ENCODE measurements at regions not wholly inside any gene's neighbourhood (a gene's known extent, or its start where the extent isn't known, plus 50 kb on each side); places are given as distances from the start of the nearest gene placed in this dataset.
A peak's percentile ranks its signal among the peaks of the same experiment; 100 is the strongest.
"Not testable (repeated sequence)": the region's sequence is repeated elsewhere in the genome, so short reads cannot be mapped to it uniquely, and the experiment has no call there.

DNA sequence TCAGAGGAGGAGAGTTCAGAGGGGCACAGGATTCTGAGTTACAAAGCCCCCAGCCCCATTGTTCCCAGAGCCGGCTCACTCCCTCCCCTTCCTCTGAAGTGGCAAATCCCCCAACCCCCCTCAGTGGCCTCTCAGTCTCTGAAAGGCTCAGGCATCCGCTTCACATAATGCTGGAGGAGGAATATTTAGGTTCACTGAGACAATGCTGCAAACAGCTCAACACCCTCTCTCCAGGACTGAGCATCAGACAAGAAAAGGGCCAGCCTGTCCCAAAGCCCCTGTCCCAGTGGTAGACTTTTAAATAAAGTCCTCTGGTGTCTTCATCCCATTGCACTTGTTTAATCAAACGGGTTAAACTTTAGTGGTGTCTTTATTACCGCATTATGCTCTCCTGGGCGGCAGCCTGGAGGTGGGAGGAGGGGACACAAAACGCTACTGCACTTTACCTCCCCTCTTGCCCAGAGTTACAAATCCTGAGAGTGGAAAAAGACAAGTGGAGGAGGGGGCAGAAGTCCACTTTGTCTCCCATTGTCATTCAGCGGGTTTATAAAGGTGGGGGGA lies 257.9 kb downstream of the FGFR2 start:
- no peak for DNase-seq

DNA sequence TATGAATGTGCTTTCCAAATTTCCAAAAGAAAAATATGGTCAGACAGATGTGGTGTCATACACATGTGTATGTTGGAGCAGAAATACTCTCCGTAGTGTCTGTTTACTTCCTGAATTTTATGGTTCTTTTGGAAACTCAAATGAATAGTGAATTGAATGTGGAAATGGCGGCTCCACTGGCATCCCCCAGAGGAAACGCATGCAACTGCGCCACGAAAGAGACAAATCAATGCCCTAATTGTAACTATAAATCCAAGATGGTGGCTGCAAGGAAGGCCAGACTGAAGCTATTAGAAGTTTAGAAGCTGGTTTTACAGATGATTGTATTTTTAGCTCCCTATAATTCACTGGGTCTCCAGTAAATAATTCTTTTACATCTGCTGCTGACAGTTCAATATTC lies 246.7 kb downstream of the FGFR2 start:
- DNase-seq: no peak

DNA sequence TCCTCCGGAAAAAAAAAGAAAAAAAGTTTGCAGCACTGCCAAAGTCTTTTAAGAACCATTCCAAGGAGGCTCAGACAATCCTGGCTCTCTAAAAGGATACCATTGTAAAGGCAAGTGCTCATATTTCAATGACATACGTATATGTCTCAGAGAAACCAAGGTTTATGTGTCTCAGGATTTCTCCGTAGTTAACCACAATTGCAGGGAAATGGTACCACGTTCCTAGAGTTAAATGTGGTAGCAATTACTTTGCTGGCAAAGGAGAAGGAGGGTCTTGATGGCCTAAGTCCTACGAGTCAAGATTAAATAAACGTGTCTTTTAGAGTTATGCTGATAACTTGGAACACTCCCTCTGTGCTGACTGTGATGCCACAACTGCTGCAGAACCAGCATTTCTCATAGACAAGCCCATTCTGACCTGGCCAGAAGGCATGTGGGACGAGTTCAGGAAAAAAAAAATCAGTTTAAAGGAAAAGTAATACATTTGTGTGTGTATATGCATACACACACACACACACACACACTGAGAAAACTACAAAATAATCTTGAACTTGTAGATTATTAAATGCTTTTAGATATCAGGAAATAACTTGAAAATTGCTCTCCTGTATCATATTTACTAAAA lies 245.9 kb downstream of the FGFR2 start:
- no peak for DNase-seq

DNA sequence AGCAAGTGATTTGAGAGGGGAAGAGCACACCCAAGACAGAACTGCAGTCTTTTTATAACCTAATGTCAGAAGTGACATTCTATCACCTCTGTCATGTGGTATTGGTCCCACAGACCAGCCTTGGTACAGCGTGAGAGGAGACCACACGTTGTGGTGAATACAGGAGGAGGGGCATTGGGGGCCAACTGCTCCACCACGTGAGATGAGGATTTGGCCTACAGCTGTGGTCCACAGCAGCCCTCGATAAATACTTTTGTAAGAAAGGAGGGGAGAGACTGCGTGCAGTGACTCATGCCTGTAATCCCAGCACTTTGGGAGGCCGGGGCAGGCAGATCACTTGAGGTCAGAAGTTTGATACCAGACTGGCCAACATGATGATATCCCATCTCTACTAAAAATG lies 243.1 kb downstream of the FGFR2 start:
- no peak for DNase-seq

DNA sequence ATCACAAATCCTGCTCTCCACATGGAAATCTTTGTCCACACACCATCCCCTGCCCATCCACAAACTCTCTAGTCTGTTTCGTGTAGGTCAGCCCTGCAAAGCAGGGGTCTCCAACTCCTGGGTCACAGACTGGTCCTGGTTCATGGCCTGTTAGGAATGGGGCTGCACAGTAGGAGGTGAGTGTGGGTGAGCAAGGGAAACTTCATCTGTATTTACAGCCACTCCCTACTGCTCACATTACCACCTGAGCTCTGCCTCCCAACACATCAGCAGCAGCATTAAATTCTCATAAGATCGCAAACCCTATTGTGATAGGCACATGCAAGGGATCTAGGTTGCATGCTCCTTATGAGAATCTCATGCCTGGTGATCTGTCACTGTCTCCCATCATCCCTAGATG lies 242.1 kb downstream of the FGFR2 start:
- DNase-seq: no peak

DNA sequence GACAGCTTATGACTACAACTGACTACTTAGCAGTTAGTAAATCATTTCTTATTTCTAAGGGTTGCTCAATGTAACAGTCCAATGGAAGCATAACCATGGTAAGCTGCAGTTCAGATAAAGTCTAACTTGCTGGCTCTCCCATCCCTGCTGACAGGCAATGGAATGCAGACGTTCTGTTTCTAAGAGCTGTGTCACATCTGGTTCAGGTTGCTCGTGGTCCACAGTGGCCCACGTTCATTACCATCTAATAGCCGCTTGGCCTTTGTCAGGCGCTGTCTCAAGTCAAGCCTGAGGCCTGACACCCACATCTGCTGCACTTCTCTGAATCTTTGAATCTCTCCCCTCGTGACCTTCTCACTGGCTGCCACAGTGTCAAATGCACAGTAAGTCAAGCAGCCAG lies 240.8 kb downstream of the FGFR2 start:
- no peak for DNase-seq

DNA sequence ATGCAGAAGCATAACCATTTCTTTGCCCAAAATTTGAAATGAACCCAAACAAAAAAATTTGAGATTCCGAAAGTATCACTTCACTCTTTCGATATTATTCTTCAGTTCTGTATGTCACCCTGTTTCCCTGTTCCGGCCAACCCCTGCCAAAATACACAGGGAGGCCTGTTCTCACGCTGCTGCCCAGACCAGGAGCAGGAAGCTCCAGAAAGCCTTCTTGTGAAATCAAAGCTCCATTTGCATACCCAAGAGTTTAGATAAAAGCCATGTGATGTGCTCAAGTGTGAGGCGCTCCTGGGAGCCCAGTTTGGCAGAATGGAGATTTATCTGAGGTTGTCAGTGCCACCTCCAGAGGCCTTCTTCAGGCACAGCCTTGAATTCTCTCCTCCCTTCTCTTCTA lies 236.2 kb downstream of the FGFR2 start:
- DNase-seq: no peak

DNA sequence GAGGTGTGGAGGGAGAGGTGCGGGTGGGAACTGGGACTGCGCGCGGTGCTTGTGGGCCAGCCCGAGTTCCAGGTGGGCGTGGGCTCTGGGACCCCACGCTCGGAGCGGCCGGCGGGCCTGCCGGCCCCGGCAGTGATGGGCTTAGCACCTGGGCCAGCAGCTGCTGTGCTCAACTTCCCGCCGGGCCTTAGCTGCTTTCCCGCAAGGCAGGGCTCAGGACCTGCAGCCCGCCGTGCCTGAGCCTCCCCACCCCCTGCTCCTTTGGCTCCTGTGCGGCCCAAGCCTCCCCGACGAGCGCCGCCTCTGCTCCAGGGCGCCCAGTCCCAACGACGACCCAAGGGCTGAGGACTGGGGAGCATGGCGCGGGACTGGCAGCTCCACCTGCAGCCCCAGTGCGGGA lies 232.7 kb downstream of the FGFR2 start:
- no peak for DNase-seq

DNA sequence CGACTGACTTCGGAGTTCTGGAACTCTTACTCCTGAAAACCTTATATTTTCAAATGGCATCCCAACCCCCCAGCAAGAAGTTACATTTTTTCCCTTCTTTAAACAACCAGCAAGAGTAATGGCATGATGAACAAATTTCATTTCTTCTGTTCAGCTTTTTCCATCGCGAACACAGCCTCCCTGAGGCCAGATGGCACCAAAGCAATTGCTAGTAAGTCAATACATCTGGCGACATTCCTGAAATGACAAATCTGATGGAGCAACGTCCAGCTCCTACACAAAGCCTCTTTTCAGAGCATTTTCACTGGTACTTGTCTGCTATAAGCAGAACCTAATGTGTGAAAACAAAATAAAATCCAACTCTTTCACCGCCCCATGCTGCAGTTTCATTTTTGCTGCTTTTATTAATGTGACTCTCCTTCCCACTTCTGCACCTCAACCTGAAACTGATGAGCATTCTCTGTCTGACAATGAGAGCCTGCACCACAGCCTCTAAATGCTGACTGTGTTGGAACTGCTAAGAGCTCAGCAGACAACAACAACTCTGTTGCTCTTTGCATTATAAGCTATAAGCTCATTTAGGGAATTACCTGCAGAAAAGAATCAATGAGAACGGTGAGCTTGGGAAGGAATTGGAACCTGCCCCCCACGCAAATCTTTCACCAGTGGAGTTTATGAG lies 229.8 kb downstream of the FGFR2 start:
- peak; percentile 17 to 33 for DNase-seq

DNA sequence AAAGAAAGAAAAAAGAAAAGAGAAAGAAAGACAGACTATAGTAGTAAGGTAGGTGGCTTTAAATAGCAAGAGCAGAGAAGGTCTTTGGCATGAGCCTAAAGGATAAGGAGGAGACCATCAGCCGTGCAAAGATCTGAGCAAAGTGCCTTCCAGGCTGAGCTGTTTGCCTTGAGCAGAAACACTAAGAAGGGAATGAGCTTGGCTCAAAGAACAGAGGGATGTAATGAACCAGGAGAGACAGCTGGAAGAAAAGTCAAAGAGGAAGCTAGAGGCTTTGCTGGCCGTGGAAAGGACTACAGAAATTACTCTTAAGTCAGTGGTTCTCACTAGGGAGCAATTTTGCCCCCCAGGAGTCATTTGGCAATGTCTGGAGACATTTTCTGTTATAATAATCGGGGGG lies 228.6 kb downstream of the FGFR2 start:
- DNase-seq: no peak

DNA sequence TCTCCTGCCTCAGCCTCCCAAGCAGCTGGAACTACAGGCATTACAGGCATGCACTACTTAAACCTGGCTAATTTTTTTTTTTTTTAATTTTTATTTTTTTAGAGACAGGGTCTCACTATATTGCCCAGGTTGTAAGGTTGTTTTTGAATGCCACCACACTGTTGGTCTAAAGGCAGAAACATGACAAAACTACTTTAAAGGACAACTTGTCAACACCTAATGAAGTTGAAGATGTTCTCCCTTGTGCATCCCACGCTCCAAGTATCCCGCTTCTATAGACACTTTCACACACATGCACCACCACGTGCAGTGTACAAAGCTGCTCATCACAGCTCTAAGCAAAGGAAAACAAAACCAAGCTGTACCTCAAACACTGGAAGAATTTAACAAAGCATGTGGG lies 226.4 kb downstream of the FGFR2 start:
- DNase-seq: no peak

DNA sequence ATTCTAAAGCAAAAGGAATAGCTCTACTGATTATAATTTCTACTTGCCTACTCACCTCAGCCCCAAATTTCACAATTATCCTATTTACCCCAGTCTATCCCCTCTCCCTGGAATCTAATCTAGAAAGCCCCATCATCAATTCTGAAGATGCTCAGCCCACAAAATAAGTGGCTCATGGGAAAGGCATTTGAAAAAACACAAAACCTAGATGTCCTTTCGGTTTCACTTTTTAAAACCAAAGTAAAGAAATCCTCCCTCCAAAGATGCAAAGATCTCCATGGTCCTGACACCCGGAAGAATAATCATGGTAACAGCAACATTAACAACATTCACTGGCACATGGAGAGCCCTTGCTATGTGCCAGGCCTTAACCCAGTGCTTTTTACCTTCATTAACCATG lies 224.8 kb downstream of the FGFR2 start:
- no peak for DNase-seq

DNA sequence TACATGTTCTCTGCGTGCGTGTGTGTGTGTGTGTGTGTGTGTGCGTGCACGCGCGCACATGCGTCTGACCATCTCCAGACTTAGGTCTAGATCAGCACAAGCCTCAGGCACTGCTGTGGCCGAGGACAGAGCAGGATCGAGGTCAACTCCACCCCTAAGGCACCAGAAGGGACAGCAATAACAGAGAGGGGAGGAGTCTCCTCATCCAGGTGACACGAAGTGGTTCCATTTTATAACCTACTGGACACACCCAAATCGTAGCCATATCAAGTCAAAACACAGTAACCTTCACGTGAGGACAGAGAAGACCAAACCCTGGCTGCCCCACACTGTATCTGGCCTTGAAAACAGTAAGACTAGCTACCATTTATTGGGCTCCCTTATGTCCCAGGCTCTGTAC lies 224.1 kb downstream of the FGFR2 start:
- DNase-seq: no peak

DNA sequence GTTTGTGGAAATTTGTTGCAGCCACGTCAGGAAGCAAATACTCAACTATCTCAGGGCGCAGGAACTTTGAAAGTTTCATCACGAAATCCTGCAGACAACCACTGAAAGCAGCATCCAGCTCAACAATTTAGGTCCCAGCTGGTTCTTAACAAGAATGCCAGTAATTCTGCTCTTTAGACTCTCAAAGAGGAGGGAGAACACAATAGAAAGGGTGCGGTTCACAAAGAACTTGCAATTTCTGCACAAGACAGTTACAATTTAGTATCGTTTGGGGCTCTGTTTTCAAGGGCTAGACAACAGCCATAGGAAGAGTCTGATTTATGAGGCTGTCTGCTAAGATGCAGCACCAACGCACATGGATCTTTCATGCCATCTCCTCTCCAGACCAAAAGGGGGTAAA lies 223.1 kb downstream of the FGFR2 start:
- DNase-seq: no peak

DNA sequence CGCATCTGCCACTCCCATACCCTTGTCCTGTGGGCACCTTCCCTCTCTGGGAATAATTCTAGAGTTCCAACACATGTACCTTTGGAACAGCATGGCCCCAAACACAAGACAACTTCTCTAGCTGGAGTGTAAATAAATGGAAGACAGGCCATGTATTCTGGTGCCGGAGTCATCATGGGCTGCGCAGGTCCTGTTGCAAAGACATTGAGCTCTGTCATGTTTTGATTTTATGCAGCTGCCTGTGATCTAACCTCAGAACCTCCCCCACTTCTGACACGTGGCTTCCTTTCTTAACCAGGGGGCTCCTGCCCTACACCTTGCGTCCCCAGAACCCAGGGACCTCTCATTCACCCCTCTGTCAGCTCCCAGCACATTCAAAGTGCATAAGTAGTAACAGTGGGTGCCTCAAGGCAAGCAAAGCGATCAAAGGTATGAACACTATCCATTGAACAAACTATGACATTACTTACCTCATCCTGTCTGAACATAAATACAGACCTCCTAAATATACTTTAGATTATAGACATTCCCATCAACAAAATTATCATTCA lies 219.9 kb downstream of the FGFR2 start:
- DNase-seq: no peak

DNA sequence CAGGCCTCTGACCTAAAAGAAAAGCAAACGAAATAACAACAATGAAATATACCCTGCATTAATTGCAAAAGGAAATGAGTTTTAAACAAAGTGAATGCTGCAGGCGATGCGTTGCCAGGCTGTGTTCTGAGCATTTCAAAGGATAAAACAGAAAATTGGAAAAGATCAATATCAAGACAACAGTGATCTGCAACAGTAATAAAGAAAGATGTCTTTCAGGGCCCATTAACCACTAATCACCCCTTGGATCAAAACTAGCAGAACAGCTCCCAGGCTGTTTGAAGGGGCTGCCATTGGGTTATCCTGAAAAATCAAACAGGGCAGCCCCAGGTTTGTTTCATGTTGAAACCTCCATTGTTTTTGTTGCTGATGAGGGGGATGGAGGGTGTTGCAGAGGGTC lies 219.2 kb downstream of the FGFR2 start:
- DNase-seq: no peak

DNA sequence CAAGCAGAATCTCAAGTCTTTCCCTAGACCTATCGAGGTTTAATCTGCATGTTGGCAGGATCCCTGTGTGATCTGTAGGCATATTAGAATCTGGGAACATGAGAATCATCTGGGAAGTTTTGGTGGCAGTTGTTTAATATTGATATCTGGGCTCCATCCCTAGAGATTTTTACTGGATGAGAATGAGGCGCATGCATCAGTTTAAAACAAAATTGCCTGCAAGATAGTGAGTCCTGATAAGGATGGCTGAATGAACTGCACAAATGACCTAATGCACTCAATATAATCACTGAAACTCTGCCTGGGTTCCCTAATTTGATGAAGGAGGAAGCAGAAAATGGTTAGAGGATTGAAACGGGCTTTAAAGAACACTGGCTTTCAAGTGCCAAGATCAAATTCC lies 218.0 kb downstream of the FGFR2 start:
- no peak for DNase-seq

DNA sequence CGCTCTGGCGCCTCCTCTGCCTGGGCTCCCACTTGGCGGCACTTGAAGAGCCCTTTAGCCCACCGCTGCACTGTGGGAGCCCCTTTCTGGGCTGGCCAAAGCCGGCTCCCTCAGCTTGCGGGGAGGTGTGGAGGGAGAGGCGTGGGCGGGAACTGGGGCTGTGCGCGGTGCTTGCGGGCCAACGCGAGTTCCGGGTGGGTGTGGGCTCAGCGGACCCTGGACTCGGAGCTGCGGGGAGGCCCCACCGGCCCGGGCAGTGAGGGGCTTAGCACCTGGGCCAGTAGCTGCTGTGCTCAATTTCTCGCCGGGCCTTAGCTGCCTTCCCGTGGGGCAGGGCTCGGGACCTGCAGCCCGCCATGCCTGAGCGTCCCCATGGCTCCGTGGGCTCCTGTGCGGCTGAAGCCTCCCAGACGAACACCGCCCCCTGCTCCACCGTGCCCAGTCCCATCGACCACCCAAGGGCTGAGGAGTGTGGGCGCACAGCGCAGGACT lies 216.2 kb downstream of the FGFR2 start:
- DNase-seq: not testable (repeated sequence)

DNA sequence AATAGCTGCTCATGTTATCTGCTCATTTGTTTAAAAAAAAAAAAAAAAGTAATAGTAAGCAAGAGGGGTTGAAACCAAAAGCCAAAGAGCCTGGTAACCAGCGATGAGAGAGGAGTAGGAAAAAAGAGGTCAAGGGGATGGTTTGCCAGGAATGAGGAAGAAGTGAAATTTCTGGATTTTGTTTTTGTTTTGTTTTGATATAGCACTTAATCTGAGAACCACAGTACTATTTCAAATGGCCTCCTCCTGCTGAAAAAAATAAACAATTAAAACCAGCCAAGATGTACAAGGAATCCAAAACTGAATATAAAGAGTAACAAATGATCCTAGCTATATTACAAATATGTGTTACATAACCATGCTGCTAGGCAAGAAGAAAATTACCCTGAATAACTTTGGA lies 213.1 kb downstream of the FGFR2 start:
- DNase-seq: no peak

DNA sequence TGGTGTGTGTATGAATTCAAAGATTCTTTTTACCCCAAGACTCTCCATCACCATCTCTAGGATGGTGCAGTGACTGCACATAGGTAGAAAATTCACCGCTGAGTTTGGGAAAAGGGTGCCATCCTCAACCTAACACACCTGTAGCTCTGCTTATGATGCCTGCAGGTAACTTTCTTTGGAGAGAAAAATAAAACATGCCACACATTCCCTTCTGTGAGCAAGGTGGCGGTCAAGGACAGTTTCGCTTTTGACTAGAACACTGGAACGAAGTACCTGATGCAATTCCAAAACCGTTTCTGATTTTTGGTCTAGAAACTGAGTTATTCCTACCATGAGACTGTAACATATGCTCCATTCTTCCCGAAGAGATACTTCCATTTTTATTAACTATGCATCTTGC lies 205.6 kb downstream of the FGFR2 start:
- no peak for DNase-seq

DNA sequence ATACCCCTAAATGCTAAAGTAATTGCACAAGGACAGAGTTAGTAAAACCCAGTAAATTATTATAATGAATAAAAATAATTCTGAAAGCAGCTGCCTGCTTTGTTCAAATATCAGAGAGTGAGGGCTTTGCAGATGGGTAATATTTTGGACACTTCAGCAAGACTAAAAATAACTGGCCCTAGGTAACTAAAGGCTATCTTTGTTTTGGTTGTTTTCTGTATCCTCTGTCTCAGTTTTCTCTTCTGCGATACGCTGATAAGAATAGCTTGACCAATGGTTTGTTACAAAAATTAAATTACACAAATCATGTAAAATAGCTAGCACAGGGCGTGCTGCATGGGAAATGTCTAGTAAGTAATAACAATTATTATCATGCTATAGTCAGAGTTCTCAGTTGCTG lies 204.7 kb downstream of the FGFR2 start:
- no peak for DNase-seq

DNA sequence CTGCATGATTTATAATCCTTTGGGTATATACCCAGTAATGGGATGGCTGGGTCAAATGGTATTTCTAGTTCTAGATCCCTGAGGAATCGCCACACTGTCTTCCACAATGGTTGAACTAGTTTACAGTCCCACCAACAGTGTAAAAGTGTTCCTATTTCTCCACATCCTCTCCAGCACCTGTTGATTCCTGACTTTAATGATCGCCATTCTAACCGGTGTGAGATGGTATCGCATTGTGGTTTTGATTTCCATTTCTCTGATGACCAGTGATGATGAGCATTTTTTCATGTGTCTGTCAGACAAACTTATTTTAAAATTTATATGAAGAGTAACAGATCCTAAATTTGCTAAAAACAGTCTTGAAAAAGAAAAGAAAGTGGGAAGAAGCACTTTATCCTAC lies 197.7 kb downstream of the FGFR2 start:
- DNase-seq: not testable (repeated sequence)

DNA sequence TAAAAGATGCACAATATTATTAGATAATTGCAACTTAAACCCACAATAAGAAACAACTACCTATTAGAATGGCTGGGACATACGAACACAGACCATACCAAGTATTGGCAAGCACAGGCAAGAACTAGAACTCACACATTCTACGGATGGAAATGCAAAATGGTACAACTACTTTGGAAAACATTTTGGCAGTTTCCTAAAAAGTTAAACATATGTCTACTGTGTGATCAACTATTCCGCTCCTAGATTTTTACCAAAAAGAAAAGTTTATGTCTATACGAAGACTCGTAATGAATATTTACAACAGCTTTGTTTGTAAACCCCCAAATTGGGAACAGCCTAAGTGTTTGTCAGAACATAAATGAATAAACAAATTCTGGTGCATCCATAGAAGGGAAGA lies 194.7 kb downstream of the FGFR2 start:
- DNase-seq: no peak

DNA sequence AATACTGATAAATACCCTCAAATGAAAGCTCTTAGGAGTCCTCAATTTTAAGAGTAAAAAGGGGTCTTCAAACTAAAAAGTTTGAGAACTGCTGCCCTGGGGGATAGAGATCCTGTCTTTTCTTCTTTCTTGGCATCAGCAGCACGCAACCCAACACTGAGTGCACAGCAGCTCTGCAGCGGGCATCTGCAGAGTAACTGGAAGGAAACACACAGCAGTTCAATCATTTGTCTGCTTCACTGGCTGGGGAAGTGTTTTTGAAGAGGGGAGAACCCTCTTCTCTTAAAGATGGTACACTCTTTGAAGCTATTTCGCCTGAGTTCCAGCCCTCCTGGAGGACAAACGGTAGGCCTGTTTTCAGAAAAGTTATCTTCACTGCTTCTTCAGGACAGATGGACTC lies 193.6 kb downstream of the FGFR2 start:
- no peak for DNase-seq

Measured in NCI-H524 (cell line).